ENCODE measurements at regions not wholly inside any gene's neighbourhood (a gene's known extent, or its start where the extent isn't known, plus 50 kb on each side); places are given as distances from the start of the nearest gene placed in this dataset.

DNA sequence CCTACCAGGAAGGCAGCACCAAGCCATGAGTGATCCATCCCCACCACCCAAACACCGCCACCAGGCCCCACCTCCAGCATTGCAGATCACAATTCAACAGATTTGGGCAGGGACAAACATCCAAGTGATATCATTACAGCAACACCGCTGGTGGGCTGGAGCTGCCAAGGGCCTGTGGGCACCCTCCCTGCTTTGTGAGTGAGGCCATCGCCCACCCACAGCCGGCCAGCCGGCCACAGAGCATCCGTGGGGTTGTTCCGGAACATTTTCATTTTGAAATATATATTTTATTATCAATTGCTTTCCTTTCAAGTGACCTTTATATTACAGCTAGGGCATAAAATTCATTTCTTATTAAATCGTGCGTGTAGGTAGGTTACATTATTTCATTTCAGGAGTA is 286.0 kb upstream of the CDH4 start:
- Histone ChIP-seq H3F3A (replicated peaks; ENCODE audit: insufficient read depth) (no peaks in the 10 kb centered on the region), H3K9me3 (no peaks in the 10 kb centered on the region), H2AFZ (ENCODE audit: low read depth) (no peak overlapping the region), H4K20me1 (ENCODE audit: insufficient read depth) (no peaks in the 10 kb centered on the region), H3K4me3 (ENCODE audit: low read depth in 2 of 2, low read length in 1 of 2) (no peak overlapping the region), H3K36me3 (replicated peaks in 1 of 2; ENCODE audit: control insufficient read depth in 1 of 2, insufficient read depth in 2 of 2, low read length in 1 of 2) (no peaks in the 10 kb centered on the region), H3K27ac (ENCODE audit: low read depth in 2 of 2, low read length in 1 of 2) (no peak overlapping the region), H3K79me2 (ENCODE audit: insufficient read depth) (no peaks in the 10 kb centered on the region), H3K9ac (no peak overlapping the region), H3K4me1 (ENCODE audit: control insufficient read depth in 1 of 2, insufficient read depth in 2 of 2, low read depth in 1 of 2, low read length in 1 of 2) (no peaks in the 10 kb centered on the region), H3K9me2 (no peaks in the 10 kb centered on the region), H3K27me3 (ENCODE audit: insufficient read depth) (no peaks in the 10 kb centered on the region), H3K4me2 (no peak overlapping the region)
- POLR2A ChIA-PET, result no interaction called here
- CTCF ChIA-PET, result interaction anchor here (1.2 kb wide), 1 partner anchor 13 kb away, joined by 3 read pairs; no protein-coding TSS in a partner anchor
- TF ChIP-seq, protein P1, sequence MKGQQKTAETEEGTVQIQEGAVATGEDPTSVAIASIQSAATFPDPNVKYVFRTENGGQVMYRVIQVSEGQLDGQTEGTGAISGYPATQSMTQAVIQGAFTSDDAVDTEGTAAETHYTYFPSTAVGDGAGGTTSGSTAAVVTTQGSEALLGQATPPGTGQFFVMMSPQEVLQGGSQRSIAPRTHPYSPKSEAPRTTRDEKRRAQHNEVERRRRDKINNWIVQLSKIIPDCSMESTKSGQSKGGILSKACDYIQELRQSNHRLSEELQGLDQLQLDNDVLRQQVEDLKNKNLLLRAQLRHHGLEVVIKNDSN (IDR thresholded peaks at IDR 0.05; ENCODE audit: borderline replicate concordance, low read depth), result no peak
- TF ChIP-seq, protein P2, sequence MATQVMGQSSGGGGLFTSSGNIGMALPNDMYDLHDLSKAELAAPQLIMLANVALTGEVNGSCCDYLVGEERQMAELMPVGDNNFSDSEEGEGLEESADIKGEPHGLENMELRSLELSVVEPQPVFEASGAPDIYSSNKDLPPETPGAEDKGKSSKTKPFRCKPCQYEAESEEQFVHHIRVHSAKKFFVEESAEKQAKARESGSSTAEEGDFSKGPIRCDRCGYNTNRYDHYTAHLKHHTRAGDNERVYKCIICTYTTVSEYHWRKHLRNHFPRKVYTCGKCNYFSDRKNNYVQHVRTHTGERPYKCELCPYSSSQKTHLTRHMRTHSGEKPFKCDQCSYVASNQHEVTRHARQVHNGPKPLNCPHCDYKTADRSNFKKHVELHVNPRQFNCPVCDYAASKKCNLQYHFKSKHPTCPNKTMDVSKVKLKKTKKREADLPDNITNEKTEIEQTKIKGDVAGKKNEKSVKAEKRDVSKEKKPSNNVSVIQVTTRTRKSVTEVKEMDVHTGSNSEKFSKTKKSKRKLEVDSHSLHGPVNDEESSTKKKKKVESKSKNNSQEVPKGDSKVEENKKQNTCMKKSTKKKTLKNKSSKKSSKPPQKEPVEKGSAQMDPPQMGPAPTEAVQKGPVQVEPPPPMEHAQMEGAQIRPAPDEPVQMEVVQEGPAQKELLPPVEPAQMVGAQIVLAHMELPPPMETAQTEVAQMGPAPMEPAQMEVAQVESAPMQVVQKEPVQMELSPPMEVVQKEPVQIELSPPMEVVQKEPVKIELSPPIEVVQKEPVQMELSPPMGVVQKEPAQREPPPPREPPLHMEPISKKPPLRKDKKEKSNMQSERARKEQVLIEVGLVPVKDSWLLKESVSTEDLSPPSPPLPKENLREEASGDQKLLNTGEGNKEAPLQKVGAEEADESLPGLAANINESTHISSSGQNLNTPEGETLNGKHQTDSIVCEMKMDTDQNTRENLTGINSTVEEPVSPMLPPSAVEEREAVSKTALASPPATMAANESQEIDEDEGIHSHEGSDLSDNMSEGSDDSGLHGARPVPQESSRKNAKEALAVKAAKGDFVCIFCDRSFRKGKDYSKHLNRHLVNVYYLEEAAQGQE (IDR thresholded peaks at IDR 0.05; ENCODE audit: low read depth, low read length), result no peak
- no peak for TF ChIP-seq FOSL2 (IDR thresholded peaks at IDR 0.05; ENCODE audit: borderline replicate concordance, low read depth)
- no peak for TF ChIP-seq MAX (IDR thresholded peaks at IDR 0.05; ENCODE audit: low read depth)
- TF ChIP-seq NFIC (IDR thresholded peaks at IDR 0.05; ENCODE audit: borderline replicate concordance), result no peak
- no peak for TF ChIP-seq SIN3A (IDR thresholded peaks at IDR 0.05; ENCODE audit: borderline replicate concordance, low read depth, low read length)
- no peak for TF ChIP-seq EZH2phosphoT487 (IDR thresholded peaks at IDR 0.05; ENCODE audit: borderline replicate concordance, low read depth)
- no peak for TF ChIP-seq FOXM1 (IDR thresholded peaks at IDR 0.05; ENCODE audit: low read depth)
- TF ChIP-seq, protein P3, sequence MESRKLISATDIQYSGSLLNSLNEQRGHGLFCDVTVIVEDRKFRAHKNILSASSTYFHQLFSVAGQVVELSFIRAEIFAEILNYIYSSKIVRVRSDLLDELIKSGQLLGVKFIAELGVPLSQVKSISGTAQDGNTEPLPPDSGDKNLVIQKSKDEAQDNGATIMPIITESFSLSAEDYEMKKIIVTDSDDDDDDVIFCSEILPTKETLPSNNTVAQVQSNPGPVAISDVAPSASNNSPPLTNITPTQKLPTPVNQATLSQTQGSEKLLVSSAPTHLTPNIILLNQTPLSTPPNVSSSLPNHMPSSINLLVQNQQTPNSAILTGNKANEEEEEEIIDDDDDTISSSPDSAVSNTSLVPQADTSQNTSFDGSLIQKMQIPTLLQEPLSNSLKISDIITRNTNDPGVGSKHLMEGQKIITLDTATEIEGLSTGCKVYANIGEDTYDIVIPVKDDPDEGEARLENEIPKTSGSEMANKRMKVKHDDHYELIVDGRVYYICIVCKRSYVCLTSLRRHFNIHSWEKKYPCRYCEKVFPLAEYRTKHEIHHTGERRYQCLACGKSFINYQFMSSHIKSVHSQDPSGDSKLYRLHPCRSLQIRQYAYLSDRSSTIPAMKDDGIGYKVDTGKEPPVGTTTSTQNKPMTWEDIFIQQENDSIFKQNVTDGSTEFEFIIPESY (IDR thresholded peaks at IDR 0.05; ENCODE audit: borderline replicate concordance, low read depth), result no peak
- no peak for TF ChIP-seq MXI1 (IDR thresholded peaks at IDR 0.05; ENCODE audit: low read depth, low read length)
- no peak for TF ChIP-seq FOXJ3 (CRISPR knock-in tag; IDR thresholded peaks at IDR 0.05)
- no peak for TF ChIP-seq RCOR1 (IDR thresholded peaks at IDR 0.05; ENCODE audit: low read length)
- TF ChIP-seq POLR2AphosphoS5 (IDR thresholded peaks at IDR 0.05; ENCODE audit: low read depth, low read length), result no peak
- TF ChIP-seq GATA2 (CRISPR knock-in tag; IDR thresholded peaks at IDR 0.05), result no peak
- no peak for TF ChIP-seq IRF3 (IDR thresholded peaks at IDR 0.05; ENCODE audit: low read depth, low read length)
- no peak for TF ChIP-seq RFX5 (IDR thresholded peaks at IDR 0.05; ENCODE audit: low read length)
- TF ChIP-seq CHD2 (IDR thresholded peaks at IDR 0.05; ENCODE audit: low read length, partially characterized antibody), result no peak
- TF ChIP-seq TAF1 (IDR thresholded peaks at IDR 0.05; ENCODE audit: borderline replicate concordance, low read depth, low read length), result no peak
- DNase-seq, result no peak
- 30% methylated on average over 9 of the region's 9 CpGs for WGBS (ENCODE audit: low lambda C conversion rate)

Data from SK-N-SH (cell line).